ENCODE measurements at regions not wholly inside any gene's neighbourhood (a gene's known extent, or its start where the extent isn't known, plus 50 kb on each side); places are given as distances from the start of the nearest gene placed in this dataset.

DNA sequence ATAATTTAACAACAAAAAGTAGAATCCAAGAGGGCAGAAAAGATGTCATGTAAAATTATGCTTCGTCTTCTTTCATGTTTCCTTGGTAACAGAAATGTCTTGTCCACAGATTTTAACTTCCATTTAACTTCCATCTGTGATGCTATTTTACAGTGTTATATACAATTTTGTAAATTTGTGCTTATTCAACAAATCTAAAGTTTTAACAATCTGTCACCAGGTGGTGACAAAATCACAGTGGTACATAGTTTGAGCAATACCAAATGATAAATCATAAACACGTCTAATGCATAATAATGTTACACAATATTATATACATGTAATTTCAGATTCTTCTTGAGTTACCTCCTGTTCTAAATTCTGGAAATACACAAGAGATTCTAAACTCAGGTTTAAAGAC lies 784.4 kb upstream of the CELF2 start:
- no peak for DNase-seq (ENCODE audit: extremely low spot score)
- ChIA-PET CTCF (no interaction called here), POLR2A (no interaction called here)
- TF ChIP-seq, protein P1, sequence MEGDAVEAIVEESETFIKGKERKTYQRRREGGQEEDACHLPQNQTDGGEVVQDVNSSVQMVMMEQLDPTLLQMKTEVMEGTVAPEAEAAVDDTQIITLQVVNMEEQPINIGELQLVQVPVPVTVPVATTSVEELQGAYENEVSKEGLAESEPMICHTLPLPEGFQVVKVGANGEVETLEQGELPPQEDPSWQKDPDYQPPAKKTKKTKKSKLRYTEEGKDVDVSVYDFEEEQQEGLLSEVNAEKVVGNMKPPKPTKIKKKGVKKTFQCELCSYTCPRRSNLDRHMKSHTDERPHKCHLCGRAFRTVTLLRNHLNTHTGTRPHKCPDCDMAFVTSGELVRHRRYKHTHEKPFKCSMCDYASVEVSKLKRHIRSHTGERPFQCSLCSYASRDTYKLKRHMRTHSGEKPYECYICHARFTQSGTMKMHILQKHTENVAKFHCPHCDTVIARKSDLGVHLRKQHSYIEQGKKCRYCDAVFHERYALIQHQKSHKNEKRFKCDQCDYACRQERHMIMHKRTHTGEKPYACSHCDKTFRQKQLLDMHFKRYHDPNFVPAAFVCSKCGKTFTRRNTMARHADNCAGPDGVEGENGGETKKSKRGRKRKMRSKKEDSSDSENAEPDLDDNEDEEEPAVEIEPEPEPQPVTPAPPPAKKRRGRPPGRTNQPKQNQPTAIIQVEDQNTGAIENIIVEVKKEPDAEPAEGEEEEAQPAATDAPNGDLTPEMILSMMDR (IDR thresholded peaks at IDR 0.05; ENCODE audit: control extremely low read depth, extremely low read depth, low read depth, missing control alignments), result no peak

DNA sequence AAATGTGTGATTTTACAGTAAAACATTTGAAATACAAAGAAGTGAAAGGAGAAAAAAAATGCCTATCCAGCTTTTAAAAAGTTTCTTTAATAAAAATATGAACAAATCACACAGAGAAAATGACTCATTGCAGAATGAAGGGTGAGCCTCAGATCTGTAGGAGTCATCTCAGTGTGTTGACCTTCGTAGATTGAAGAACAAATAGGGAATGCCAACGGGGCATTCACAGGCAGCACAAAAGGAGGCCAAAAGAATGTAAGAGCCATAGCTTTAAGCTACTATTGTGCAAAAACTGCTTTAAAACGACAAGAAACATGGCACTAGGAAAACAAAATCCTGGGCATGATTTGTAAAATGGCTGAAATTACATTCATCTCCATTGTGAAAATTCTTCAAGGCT lies 782.7 kb upstream of the CELF2 start:
- TF ChIP-seq, protein P1 (IDR thresholded peaks at IDR 0.05; ENCODE audit: control extremely low read depth, extremely low read depth, low read depth, missing control alignments), result no peak
- POLR2A ChIA-PET, result no interaction called here
- no peak for DNase-seq (ENCODE audit: extremely low spot score)
- CTCF ChIA-PET, result no interaction called here

GRCh38 chr10:10247585-10247984 lies 770.1 kb upstream of the CELF2 start:
- DNase-seq (ENCODE audit: extremely low spot score), result no peak
- TF ChIP-seq, protein P1 (IDR thresholded peaks at IDR 0.05; ENCODE audit: control extremely low read depth, extremely low read depth, low read depth, missing control alignments), result no peak
- POLR2A ChIA-PET, result no interaction called here
- CTCF ChIA-PET, result interaction anchor here (0.9 kb wide), 1 partner anchor 10 kb away, joined by 4 read pairs; no protein-coding TSS in a partner anchor

DNA sequence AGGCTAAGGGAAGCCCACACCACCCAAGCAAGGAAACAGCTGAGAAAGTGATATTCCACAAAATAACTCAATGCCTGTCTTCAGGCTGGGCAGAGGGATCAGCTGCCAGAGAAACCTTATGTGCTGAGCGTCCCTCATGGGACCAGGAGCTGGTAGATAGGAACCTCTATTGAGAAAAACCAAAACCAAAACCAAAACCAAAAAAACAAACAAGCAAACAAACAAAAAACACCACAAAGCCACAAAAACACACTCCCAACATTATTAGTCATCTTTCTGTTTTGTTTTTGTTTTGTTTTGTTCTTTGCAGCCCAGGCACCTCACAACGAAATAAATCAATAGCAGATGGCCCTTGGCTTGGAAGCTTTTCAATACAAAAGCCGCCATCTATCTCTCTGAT lies 760.8 kb upstream of the CELF2 start:
- no peak for DNase-seq (ENCODE audit: extremely low spot score)
- POLR2A ChIA-PET, result no interaction called here
- CTCF ChIA-PET, result interaction anchor here (1.3 to 1.7 kb wide), 2 partner anchors 9 to 39 kb away, joined by 3 to 4 read pairs; no protein-coding TSS in a partner anchor
- TF ChIP-seq, protein P1 (IDR thresholded peaks at IDR 0.05; ENCODE audit: control extremely low read depth, extremely low read depth, low read depth, missing control alignments), result no peak

DNA sequence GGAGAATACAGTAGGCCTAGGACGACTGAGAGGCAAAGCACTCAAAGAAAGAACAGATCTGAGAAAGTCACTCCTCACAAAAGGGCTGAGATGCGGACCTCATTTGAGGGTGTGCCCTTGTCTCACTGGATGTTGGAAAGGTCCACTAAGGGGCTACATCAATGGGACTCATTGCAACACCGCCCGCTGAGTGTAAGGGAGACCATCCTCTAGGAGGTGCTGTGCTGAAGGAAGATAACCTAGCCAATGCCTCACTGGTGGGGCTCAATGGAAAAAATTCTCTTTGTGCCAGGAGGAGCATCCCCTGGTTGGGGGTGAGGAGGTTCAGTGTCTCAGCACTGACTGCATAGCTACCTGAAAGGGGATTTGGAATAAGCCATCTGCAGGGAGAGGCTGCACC lies 758.7 kb upstream of the CELF2 start:
- CTCF ChIA-PET, result no interaction called here
- DNase-seq (ENCODE audit: extremely low spot score), result no peak
- POLR2A ChIA-PET, result no interaction called here
- TF ChIP-seq, protein P1 (IDR thresholded peaks at IDR 0.05; ENCODE audit: control extremely low read depth, extremely low read depth, low read depth, missing control alignments), result no peak

DNA sequence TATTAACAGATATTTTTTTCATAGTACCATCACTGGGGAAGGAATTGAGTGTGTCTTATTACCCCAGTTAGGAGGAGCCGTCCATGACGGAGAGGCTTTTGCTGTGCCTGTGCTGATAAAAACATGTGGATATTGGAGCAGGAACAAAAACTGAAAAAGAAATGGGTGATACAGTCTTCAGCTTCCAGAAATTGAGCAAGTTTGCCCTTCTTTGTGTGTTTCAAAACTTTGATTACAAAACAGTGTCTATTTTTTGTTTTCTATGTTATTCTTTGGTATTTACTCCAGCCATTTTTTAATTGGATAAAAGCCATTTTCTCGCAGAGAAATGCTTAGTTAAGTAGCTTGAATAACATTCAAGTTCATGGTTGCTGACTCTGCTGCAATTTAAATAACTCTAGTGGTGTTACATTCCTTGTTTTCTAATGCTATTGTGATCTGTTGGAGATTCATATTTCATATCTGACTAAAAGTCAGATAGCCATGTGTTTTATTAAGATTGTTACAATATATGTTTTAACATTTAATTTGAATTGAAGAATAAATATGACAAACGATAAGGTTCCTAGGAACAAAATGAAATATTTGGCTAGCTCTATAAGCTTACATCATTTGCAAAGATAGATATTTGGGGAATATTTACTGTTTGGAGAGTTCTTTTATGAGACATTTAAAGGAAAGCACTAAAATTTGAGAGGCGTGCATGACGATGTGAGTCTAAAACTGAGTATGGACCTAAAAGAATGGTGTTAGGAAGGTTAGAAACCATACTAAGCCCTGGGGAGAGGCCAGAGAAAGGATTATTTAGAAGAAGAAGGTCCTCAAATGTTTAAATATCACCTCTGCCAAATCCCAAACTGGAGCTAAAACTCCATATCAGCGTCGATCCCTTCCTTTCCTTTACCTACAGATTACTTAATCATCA lies 747.3 kb upstream of the CELF2 start:
- DNase-seq (ENCODE audit: extremely low spot score), result no peak
- TF ChIP-seq, protein P1 (IDR thresholded peaks at IDR 0.05; ENCODE audit: control extremely low read depth, extremely low read depth, low read depth, missing control alignments), result no peak
- CTCF ChIA-PET, result no interaction called here
- POLR2A ChIA-PET, result no interaction called here
